Gastroesophageal sphincter (tissue), 3 donors: ENCODE measurements at regions not wholly inside any gene's neighbourhood (a gene's known extent, or its start where the extent isn't known, plus 50 kb on each side); places are given as distances from the start of the nearest gene placed in this dataset.

Source experiments
- CTCF ChIP-seq, 4 experiments: fragments of 200-600 bp in 2 of 4; fragments of 450-650 bp in 2 of 4; sonication (generic) in 1 of 4; IDR thresholded peaks; one replicate each; pipeline ENCODE4 v1.5.1; 2017 to 2019; ENCODE audit warnings: antibody characterized with exemption in 4 of 4, mild to moderate bottlenecking in 2 of 4, moderate library complexity in 2 of 4
- POLR2A ChIP-seq, 2 donors: fragments of 450-650 bp; IDR thresholded peaks; one replicate each; pipeline ENCODE4 v1.6.1; 2017; ENCODE audit warnings: antibody characterized with exemption in 2 of 2, mild to moderate bottlenecking in 2 of 2, moderate library complexity in 1 of 2

DNA sequence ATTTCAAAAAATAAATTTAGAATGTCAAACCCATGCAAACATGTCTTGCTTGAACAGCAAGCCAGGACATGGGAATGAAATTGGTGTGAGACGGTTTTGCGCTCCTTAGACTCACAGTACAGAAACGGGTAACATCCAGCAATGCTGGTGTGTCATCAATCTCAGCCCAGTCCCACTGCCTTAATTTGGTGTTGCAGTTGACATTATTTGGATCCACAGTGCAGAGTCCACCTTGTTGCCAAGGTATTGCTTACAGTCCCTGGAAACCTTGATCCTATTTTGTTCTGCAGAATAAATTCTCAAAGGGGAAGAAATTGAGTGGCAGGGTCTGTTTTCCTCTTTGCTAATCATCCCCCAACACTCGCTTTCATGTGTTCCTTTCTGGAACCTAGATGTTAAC, 311.6 kb upstream of the MON1B start:
- no peak for TF ChIP-seq POLR2A (IDR thresholded peaks at IDR 0.05)
- no peak for TF ChIP-seq CTCF (IDR thresholded peaks at IDR 0.05)
